Forelimb muscle (tissue), 1 donor: ENCODE measurements at regions not wholly inside any gene's neighbourhood (a gene's known extent, or its start where the extent isn't known, plus 50 kb on each side); places are given as distances from the start of the nearest gene placed in this dataset.
A peak's percentile ranks its signal among the peaks of the same experiment; 100 is the strongest.

Source experiments
- DNase-seq: peaks from one replicate; pipeline ENCODE4 v3.0.0-alpha.2; 2013; ENCODE audit warnings: low read depth

DNA sequence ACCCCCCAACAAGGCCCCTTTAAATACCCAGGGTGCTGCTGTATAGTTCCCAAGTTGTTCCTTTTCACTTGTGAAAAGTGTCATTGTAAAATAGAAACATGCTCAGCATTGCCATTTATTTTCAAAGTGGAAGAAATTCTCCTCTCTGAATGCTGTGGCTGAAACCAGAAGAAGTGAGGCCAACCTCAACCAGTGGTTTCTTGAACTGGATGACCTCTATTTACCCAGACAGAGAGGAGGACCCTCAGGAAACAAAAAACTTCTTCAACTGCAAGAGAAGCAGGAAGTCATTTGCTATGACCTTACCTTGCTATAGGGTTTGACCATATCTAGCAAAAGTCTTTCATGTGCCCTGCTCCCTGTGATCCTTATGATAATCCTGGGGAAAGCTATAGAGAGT is 209.7 kb upstream of the RARB start:
- no peak for DNase-seq

DNA sequence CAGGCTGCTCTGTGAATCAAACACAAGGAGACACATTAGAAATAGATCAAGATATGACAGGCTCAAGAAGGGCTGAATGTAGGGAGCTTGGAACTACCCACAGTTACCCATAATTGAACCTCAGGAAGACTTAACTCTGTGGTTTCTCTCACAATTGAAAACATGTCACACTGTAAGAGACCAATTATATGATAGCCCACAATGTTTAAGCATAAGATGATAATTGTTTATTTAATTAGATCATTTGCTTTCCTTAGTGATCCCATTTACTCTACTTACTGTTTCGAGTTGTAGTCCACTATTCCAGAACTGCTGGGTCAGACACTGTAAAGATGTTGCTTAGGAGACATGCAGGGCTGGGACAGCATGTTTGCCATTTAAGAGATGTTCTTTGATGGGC is 201.3 kb upstream of the RARB start:
- no peak for DNase-seq

DNA sequence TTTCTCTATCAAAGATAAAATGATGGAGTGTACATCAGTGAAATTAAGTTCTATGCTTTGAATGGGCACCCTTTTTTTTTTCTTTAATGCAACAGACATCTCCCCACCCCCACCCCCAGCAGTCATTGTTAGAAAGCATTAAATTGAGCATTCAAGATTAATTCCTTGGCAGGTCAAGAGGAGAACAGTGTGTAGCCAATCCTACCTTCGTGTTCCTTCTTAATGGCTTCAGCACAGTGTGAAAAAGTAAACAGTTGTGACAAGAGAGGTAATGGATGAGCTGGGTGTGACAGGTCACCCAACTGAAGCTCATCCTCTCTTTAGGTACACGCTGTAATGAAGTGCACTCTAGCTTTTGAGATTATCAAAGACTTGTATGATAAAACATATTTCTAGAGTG is 198.5 kb upstream of the RARB start:
- no peak for DNase-seq

DNA sequence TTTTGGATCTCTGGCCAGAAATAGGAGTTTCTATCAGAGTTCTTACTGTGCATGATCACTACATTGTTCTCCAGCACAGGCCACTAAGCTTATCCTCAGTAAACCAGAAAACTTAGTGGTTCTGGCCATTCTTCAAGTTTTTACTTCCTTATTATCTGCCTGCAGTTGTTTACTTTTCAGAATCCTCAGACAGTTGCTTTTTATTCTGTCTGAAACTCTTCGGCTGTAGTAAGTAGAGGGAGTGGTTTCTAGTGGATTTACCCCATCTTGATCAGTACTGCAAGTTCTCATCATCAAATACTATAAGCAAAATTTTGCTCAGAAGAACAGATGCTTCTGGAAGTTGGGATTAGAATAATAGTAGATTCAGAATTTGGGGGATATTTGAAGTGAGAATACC is 193.0 kb upstream of the RARB start:
- no peak for DNase-seq

DNA sequence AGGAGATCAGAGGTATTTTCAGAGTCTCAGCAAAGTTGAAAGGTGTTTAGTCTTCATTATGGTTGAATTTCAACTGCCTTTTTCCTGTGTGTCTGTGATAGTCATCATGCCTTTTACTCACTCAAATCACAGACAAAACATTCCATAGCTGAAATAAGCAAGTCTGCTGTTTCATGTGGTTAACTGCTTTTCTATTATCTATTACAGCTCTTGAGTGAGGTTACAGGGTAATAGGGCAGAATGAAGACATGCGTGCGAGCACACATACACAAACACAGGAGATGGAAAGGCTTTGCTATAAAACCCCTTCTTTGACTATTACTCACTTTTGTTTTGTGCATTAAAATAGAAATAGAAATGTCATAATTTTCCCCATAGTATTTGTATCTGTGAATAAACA is 192.6 kb upstream of the RARB start:
- no peak for DNase-seq

DNA sequence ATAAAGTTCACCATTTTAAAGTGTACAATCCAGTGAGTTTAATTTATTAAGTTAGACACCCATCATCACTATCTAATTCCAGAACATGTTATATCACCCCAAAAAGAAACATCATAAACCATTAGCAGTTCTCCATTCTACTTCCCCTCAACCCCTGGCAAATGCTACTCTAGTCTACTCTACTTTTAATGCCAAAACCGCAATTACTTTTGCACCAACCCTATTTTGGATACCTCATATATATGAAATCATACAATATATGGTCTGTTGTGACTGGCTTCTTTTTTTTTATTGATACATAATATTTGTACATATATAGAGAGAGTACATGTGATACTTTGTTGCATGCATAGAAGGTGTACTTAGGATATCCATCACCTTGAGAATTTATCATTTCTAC is 190.5 kb upstream of the RARB start:
- no peak for DNase-seq

DNA sequence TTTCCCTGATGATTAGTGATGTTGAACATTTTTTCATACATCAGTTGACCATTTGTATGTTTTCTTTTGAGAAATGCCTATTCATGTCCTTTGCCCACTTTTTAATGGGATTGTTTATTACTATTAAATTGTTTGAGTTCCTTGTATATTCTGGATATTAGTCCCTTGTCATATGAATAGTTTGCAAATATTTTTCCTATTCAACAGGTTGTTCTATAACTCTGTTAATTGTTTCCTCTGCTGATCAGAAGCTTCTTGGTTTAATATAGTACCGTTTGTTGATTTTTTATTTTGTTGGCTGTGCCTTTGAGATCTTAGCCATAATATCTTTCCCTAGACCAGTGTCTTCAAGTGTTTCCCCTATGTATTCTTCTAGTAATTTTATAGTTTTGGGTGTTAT is 189.0 kb upstream of the RARB start:
- DNase-seq = no peak

DNA sequence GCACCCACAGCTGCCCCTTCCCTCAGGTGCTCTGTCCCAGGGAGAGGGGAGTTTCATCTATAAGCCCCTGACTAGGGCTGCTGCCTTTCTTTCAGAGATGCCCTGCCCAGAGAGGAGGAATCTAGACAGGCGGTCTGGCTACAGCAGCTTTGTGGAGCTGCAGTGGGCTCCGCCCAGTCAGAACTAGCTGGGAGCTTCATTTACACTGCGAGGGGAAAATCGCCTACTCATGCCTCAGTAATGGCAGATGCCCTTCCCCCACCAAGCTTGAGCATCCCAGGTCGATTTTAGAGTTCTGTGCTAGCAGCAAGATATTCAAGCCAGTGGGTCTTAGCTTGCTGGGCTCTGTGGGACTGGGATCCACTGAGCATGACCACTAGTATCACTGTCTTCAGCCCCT is 181.2 kb upstream of the RARB start:
- no peak for DNase-seq

DNA sequence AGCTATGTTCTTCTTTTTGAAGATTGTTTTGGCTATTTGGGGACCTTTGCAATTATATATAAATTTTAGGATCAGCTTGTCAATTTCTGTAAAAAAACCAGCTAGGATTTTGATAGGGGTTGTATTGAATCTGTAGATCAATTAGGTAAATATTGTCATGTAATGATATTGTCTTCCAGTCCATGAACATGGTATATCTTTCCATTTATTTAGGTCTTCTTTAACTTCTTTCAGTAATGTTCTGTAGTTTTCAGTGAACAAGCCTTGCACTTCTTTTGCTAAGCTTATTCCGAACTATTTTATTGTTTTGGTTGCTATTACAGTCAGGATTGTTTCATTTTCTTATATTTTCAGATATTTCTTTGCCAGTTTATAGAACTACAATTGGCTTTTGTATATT is 175.8 kb upstream of the RARB start:
- DNase-seq = no peak

DNA sequence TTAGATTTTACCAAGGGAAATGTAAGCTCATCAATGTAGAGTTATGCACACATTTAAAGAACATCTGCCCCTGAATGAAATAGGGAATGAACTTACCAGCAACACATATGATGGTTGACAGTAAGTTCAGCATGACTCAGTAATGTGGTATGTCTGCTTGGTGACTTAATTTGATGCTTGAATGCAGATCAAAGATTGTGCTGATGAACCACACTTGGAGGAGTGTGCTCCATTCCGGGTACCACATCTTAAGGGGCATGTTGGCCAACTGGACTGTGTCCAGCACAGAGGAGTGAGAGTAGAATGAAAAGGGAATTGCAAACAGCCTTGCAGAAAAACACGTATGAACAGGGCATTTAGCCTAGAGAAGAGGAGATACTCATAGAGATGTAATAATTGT is 171.0 kb upstream of the RARB start:
- DNase-seq = no peak

DNA sequence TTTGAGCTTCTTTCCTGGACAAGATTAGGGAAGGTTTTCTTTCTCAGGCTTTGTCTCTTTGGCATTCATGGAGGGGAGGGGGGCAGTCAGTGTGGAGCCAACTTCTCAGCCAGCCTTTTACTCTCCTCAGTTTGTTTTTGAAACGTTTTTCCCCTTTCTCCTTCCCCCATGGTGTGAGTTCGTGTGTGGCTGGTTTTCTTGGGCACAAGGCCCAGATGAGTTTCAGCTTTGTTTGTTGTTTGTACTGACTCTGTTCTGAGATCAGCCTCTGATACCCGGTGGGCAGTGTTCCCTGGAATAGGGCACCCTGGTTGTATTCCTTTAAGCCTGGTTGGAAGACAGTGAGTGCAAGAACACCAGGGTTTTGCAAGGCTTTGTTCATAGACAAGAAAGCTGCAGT is 168.2 kb upstream of the RARB start:
- DNase-seq = no peak

DNA sequence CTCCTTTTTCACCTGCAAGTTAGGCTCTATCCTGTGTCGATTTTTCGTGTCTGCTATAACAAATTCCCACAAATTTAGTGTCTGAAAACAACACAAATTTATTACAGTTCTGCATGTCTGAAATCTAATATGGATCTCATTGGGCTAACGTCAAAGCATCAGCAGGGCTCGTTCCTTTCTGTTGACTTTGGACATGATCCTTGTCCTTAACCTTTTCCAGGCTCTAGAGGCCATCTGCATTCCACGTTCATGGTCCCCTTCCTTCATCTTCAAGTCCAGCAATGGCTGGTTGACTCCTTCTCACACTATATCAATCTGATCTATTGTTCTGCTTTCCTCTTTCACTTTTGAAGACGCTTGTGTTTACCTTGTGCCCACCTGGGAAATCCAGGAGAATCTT is 165.7 kb upstream of the RARB start:
- no peak for DNase-seq

DNA sequence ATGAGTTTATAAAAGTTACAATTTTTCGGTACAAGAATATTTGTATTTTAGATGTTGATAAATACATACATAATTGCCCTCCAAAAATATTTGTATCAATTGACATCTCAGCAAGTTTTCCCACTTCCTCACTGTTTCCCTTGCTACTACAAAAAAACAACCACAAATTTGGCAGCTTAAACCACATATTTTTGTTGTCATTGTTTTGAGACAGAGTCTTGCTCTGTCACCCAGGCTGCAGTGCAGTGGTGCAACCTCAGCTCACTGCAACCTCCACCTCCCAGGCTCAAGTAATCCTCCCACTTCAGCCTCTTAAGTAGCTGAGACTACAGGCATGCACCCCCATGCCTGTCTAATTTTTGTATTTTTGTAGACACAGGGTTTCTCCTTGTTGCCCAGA is 162.8 kb upstream of the RARB start:
- no peak for DNase-seq

DNA sequence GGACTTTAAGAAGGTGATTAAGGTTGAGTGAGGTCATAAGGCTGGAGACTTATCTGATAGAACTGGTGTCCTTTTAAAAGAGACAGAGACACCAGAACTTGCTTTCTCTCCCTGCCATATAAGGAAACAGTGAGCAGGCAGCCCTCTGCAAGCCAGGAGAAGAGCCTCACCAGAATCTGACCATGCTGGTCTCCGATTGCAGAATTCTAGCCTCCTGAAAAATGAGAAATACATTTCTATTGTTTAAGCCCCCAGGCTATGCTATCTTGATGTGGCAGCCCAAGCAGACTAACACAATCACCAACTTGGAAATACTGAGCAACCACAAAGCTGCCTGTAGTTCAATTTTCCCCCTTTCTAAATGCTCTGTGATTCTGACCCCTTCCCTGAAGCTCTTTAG is 161.4 kb upstream of the RARB start:
- no peak for DNase-seq

DNA sequence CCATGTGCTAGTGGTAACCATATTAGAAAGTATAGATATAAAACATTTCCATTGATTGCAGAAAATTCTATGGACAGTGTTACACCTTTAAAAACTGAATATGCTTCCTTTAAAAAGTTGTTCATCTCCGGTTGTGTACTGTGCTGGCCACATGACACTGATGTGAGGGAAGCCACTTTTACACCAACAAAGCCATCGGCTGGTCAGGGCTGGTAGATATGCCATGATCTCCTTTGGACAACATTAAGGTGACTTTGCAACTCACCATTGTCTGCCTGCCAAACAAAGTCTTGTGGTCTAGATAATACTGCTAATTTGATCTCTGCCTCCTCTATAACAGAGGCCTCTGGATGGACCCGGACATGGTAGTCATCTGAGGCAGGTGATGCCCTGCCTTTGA is 156.0 kb upstream of the RARB start:
- no peak for DNase-seq

DNA sequence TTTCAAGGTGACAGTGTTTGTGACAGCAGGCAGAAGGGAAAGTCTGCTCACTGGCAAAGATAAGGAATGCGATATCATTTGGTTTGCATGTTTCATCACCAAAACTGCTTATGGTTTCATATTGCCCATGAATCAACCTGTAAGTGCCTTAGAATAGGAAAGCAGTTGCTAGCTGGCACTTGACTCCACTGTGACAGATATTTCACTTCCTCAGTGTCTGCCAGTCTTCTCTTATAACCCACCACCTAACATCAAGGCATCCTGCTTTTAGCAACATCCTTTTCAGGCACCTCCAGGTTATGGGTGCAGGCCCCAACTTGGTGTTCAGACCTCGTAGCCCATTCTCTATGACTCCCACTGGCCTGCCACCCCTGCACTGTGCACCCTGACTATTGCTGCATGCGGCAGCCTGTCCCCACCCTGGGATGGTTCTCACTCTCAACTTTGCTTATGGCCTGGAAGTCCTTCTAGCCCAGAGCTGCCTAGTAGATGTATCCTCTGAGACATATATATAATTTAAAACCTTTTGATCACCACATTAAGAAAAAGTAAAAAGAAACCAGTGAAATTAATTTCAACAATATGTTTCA is 154.4 kb upstream of the RARB start:
- DNase-seq = no peak

DNA sequence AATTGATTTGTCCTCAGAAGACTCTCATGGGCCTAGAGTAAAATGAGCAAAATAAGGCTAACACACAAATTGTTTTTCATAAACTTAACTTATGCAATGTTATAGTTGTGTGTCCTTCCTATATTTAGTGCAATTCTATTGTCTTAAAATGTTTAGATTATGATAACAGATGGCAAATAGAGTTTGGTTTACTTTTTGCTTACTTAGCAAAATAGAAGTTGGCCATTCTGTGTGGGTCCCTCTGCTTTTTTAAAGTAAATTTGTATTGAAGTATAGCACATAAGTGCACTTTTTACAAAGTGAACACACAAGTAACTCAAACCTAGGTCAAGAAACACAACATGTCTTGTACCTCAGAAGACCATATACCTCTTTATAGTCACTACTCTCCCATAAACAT is 150.6 kb upstream of the RARB start:
- no peak for DNase-seq

DNA sequence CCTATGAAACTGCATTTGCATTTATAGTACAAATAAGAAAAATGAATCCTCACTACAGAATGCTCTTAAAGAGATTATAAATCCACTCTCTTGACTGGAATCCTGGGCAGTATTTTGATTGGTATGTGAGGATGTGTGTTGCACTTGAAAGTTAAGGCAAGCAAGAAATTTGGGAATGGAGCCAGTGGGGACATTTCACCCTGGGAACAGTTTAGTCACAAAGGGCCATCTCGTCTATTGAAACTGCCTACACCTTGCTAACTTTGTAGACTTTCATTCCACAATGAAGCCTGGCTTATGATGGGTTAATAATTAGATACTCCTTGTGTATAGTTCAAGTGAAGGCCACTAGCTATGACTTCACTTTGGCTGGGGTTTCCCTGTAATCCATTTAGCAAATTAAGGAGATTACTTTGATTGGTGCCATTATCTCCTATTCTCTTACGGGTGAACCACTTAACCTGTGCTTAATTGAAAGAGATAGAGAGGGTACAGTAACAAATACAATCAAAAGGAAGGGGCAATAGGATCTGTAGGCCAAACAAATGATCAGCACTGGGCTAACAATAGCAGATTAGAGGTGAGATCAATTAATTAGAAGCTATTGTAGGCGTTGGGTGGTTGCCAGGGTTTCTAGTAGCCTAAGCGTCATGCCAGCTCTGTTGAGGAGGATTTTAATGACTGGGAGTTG is 146.9 kb upstream of the RARB start:
- DNase-seq = no peak

DNA sequence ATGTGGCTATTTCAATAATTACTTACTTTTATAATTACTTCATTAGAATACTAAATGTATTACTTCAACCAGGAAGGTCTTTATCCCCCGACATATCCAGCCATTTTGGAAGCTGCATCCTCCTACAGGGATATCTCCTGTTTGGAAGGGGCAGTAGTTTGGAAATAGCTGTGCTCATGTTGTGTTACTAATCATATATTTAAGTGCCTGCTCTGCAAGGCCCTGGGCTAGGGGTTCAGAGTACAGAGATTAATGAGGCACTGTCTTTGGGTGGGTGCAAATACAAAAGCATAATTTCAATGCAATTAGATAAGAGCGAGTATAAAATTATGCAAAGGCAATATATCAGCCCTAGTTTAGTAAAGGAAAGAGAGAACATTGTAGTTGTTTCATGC is 146.3 kb upstream of the RARB start:
- no peak for DNase-seq

DNA sequence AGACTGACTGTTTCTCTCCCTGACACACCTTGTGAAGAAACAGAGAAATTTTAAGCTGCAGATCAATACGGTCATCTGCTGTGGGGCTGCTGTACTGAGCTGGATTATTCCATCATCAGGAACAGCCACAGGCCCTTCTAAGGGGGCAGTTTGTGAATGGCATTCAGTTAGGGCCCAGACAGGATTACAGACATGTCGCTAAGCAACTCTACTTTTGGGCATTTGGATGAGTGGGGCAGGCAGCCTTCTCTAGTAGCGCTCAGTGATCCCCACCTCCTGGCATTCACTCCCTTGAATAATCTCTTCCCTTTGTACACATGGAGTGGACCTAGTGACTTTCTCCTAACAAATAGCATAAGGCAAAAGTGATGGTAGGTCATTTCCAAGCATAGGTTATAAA is 144.4 kb upstream of the RARB start:
- DNase-seq = no peak

DNA sequence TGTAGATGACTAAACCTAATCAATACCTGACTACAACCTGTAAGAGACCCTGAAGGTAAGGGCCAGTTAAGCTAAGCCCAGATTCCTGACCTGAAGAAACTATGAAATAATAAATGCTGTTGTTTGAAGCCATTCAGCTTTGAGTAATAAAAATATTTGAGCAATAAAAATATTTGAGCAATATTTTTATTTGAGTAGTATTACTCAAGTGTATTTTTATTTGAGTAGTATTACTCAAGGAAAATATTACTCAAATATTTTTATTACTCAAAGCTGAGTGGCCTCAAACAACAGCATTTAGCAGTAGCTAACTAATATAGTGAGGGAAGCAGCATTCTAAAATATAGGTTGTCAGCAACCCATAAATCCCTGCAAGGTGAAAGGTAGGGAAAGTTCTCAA is 143.8 kb upstream of the RARB start:
- DNase-seq = no peak

DNA sequence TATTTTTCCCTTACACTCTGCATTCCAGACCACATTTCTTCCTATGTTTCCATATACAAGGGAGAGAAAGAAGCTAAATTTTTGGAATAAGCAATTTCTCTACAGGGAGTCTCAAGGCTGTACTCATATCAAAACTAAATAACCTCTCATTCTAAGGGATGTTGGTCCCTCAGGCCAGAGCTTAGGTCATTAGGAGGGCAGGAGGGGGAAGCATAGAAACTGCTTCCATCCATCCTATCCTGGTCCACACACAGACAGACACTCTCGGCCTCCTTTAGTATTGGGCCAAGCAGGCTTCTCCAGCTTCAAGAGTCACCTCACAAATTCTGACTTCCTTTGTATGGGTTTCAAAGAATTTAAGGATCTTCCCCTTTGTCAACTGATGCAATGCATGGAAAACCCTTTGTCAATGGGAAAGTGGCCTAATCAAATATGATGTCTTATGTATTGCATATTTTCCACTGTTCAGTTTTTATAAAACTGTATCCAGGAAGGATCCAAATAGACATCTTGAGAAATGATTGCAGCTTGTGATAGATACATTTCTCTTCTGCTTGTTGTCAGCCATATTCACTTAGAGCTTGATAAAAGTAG is 140.7 kb upstream of the RARB start:
- peak; percentile 19 for DNase-seq

DNA sequence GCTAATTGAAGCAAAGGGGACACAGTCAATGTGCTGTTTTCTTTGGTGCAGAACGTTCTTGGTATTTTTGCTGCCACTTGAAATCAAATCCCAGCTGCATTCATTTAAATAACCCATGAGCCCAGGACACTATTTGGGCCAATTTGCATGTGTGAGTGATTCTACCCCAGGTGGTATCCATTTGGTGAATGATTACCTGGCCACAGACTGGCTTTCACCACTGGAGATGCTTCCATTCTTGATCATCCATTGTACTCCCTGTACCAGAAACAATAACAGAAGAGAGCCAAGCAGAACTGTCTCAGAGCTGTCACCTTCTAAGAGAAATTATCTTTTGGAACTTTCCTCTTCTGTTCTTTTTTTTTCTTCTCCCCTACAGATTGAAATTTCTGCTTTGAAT is 139.7 kb upstream of the RARB start:
- DNase-seq = no peak

DNA sequence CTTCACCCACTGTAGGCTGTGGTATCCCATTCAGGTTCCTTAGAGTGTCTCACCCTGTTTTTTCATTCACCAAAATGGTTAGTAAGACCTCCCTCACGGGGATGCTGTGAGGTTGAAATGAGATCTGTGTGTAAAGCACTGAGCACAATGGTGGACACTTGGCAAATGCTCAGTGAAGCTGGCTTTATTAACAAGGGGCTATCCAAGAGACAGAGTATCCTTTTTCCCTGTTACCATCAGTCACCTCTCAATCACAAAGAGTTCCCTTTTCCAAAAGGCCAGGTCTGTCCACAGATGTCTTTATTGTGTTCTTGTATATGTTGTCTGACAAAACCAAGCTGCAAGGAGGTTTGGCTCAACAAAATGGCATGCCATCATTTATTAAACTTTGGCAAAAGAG is 138.9 kb upstream of the RARB start:
- DNase-seq = no peak
